GM20000 (cell line): ENCODE measurements at regions not wholly inside any gene's neighbourhood (a gene's known extent, or its start where the extent isn't known, plus 50 kb on each side); places are given as distances from the start of the nearest gene placed in this dataset.
A peak's percentile ranks its signal among the peaks of the same experiment; 100 is the strongest.
"Not testable (repeated sequence)": the region's sequence is repeated elsewhere in the genome, so short reads cannot be mapped to it uniquely, and the experiment has no call there.

Source experiments
- DNase-seq: peaks from one replicate; pipeline ENCODE4 v3.0.0; 2012; ENCODE audit warnings: low spot score
- TF ChIP-seq, protein P1 (sequence below): IDR thresholded peaks from 2 replicates; pipeline ENCODE4 v1.5.1; 2012; ENCODE audit warnings: mild to moderate bottlenecking, control low read depth; ENCODE audit errors: extremely low read depth, missing control alignments

DNA sequence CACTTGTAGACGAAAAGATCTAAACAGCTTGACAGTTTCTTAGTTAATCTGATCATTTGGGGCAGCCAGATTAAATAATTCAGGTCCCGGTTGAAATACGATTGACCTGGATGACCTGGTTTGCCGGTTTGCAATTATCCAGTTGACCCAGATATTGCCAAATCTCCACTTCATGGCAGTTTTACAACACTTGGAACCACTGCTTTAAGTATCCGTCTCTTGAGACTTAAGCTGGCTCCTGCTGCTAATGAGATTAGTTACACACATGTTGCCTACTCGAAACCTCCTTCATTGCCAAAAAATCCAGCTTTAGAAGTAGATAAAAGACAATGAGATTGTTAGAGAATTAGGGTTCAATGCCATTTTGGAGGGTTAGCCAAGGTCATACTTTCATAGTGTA lies 136.2 kb upstream of the HAPLN1 start:
- TF ChIP-seq, protein P1, sequence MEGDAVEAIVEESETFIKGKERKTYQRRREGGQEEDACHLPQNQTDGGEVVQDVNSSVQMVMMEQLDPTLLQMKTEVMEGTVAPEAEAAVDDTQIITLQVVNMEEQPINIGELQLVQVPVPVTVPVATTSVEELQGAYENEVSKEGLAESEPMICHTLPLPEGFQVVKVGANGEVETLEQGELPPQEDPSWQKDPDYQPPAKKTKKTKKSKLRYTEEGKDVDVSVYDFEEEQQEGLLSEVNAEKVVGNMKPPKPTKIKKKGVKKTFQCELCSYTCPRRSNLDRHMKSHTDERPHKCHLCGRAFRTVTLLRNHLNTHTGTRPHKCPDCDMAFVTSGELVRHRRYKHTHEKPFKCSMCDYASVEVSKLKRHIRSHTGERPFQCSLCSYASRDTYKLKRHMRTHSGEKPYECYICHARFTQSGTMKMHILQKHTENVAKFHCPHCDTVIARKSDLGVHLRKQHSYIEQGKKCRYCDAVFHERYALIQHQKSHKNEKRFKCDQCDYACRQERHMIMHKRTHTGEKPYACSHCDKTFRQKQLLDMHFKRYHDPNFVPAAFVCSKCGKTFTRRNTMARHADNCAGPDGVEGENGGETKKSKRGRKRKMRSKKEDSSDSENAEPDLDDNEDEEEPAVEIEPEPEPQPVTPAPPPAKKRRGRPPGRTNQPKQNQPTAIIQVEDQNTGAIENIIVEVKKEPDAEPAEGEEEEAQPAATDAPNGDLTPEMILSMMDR, result no peak

DNA sequence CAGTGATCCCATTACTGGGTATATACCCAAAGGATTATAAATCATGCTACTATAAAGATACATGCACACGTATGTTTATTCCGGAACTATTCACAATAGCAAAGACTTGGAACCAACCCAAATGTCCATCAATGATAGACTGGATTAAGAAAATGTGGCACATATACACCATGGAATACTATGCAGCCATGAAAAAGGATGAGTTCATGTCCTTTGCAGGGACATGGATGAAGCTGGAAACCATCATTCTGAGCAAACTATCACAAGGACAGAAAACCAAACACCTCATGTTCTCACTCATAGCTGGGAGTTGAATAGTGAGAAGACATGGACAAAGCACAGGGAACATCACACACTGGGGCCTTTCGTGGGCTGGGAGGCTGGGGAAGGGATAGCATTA lies 129.8 kb upstream of the HAPLN1 start:
- not testable (repeated sequence) for DNase-seq

More for the DNA sequence above, 136.2 kb upstream of the HAPLN1 start:
- no peak for DNase-seq

DNA sequence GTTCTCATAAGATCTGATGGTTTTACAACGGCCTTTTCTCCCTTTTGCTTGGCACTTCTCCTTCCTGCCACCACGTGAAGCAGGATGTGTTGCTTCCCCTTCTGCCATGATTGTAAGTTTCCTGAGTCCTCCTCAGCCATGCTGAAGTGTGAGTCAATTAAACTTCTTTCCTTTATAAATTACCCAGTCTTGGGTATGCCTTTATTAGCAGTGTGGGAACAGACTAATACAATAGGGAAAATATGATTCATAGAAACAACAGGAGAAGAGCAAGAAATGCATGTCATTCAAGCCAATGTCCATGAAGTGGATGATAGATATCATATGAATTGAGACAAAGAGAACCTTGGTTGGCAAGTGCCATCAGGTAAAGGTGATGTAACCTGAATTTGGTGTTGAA lies 128.3 kb upstream of the HAPLN1 start:
- DNase-seq, result no peak
- TF ChIP-seq, protein P1, result no peak

DNA sequence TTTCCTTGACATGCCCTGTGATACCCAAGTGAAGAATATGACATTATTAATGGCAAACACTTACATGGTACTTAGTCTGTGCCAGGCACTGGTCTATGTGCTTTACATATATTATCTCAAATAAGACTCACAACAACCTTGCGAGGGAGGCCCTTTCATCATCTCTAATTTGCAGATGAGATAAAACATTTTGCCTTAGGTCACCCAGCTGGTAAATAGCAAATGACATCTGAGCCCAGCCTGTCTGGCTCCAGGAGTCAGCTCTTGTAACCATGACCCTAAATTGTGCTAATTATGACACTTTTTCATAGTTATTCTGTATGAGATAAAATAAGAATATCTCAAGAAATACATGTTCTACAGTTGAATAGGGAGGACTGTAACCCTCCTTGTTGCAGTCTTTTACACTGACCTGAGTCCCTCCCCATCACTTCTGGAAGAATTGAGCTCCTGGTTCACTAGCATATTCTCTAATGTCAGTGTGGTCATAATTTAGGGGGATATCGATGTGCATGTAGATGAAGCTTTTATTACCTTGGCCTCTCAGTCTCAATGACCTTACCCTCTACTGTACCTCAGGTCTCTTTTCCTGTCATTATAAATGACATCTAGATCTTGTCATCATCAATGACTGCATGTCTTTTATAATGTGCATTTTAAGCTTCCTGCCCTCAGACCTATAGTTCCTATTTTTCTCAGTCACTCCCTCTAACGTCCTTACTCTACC lies 126.1 kb upstream of the HAPLN1 start:
- TF ChIP-seq, protein P1, result no peak
- no peak for DNase-seq

DNA sequence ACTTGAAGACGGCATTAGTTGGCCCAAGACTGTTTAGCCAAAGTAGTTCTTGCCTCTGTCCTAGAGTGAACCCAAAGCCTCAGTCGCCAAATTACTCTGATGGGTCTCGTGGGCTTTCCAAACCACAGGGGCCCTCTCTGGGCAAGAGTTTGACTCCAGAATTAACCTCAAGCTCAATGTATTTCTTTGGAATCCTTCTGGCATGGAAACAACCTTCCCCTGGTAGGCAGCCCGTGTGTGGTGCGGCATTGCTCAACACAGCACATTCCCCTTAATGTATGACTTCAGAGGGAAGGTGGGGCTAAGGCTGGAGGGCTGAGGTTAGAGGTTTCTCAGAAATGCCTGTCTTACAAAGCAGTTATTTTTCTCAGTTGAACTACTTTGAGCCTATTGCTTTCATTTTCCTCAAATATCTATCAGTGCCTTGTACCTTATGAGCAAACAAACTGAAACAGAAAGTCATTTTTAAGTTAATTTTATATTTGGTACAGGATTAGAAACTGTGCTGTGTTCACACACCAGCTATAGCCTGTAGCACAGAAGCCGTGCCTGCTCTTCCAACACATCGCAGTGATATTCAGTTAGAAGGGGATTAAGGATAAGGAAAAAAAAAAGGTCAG lies 123.9 kb upstream of the HAPLN1 start:
- TF ChIP-seq, protein P1, result no peak
- DNase-seq, result peak; percentile 67

DNA sequence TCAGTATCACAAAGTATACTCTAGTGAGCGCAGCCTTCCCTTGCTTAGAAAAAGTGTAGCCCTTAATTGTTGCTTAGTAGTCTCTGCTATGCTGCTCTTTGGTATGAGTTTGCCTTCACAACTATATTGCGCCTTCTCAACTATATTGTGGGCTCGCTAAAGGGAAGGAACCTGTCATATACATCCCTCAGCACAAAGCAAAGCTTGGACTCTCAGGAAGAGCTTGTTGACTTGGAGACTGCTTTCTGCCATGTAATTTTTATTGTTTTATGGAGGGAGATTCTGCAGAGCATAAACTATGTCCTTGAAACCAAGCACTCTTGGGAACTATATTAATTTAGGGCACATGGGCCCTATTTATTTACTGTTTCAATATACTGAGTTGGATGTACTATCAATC lies 119.1 kb upstream of the HAPLN1 start:
- DNase-seq, result no peak
- TF ChIP-seq, protein P1, result no peak

DNA sequence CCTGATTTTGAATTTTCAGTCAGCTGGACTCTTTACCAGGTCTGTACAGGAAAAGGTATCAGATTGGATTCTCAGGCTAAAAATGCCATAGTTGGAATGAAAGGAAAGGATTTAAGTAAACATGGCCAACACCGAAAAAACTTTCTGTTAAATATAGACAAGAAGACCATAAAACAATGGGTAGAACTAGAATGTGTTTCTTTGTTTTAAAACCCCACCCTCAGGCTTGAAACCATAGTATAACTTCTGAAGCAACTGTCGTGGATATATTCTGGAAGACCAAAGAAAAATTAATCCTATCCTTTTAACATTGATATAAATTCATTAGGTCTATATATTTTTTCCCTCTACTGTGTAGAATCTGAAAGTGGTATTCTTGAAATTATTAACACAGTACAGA lies 118.6 kb upstream of the HAPLN1 start:
- TF ChIP-seq, protein P1, result no peak
- DNase-seq, result no peak
